SK-N-SH (cell line): ENCODE measurements at regions not wholly inside any gene's neighbourhood (a gene's known extent, or its start where the extent isn't known, plus 50 kb on each side); places are given as distances from the start of the nearest gene placed in this dataset.

Experiments
- CTCF ChIA-PET: fragments of 300-600, 350-600 bp; formaldehyde crosslinking; extraction: SDS; loops from one replicate; lab custom pipeline; 2021; lab: Yijun Ruan, JAX
- POLR2A ChIA-PET: fragments of 350-600 bp; sonication (Branson Sonifier 250); formaldehyde crosslinking; extraction: SDS; loops from one replicate; lab custom pipeline; 2020; ENCODE audit warnings: antibody characterized with exemption, inconsistent platforms; lab: Yijun Ruan, JAX
- DNase-seq: peaks from one replicate; pipeline ENCODE4 v3.0.0; 2012
- H2AFZ ChIP-seq: fragments of 200-600 bp; sonication (generic); 2 replicates; pipeline ENCODE4 v1.8.1; 2016; ENCODE audit warnings: antibody characterized with exemption, mild to moderate bottlenecking, low read depth
- H3F3A ChIP-seq: fragments of 200-600 bp; sonication (generic); replicated peaks from 2 replicates; pipeline ENCODE3; 2016; ENCODE audit warnings: antibody characterized with exemption, mild to moderate bottlenecking; ENCODE audit not compliant: insufficient read depth
- H3K27ac ChIP-seq, 2 experiments: fragments of 200-500 bp in 1 of 2; fragments of 200-600 bp in 1 of 2; sonication (Bioruptor generic) in 1 of 2; sonication (generic), shearing (Covaris generic) in 1 of 2; 2 replicates each; pipeline versions ENCODE4 v1.5.1 to v1.6.1; 2014 to 2016; ENCODE audit warnings: low read depth in 2 of 2, inconsistent platforms in 1 of 2, low read length in 1 of 2, mild to moderate bottlenecking in 1 of 2, mixed read lengths in 1 of 2
- H3K27me3 ChIP-seq: fragments of 200-600 bp; sonication (generic), shearing (Covaris generic); 2 replicates; pipeline ENCODE4 v1.6.1; 2016; ENCODE audit warnings: mixed run types; ENCODE audit not compliant: insufficient read depth
- H3K36me3 ChIP-seq, 2 experiments: fragments of 200-500 bp in 1 of 2; fragments of 200-600 bp in 1 of 2; sonication (Bioruptor generic) in 1 of 2; sonication (generic) in 1 of 2; replicated peaks in 1 of 2; 2 replicates each; pipeline versions ENCODE3 to v1.5.1; 2014 to 2016; ENCODE audit warnings: low read length in 1 of 2, mild to moderate bottlenecking in 1 of 2; ENCODE audit not compliant: insufficient read depth in 2 of 2, control insufficient read depth in 1 of 2
- H3K4me1 ChIP-seq, 2 experiments: fragments of 200-500 bp in 1 of 2; fragments of 200-600 bp in 1 of 2; sonication (Bioruptor generic) in 1 of 2; sonication (generic), shearing (Covaris generic) in 1 of 2; 2 replicates each; pipeline versions ENCODE4 v1.5.1 to v1.6.1; 2014 to 2016; ENCODE audit warnings: low read depth in 1 of 2, low read length in 1 of 2, mixed run types in 1 of 2; ENCODE audit not compliant: insufficient read depth in 2 of 2, control insufficient read depth in 1 of 2
- H3K4me2 ChIP-seq: fragments of 200-600 bp; sonication (generic), shearing (Covaris generic); 2 replicates; pipeline ENCODE4 v1.6.1; 2017; ENCODE audit warnings: mixed run types
- H3K4me3 ChIP-seq, 2 experiments: fragments of 200-500 bp in 1 of 2; fragments of 200-600 bp in 1 of 2; sonication (Bioruptor generic) in 1 of 2; sonication (generic), shearing (Covaris generic) in 1 of 2; 2 replicates each; pipeline versions ENCODE4 v1.5.1 to v1.8.1; 2014 to 2016; ENCODE audit warnings: low read depth in 2 of 2, inconsistent platforms in 1 of 2, low read length in 1 of 2, mild to moderate bottlenecking in 1 of 2, mixed read lengths in 1 of 2, moderate library complexity in 1 of 2
- H3K79me2 ChIP-seq: fragments of 200-600 bp; sonication (generic); 2 replicates; pipeline ENCODE4 v1.8.1; 2017; ENCODE audit warnings: mild to moderate bottlenecking; ENCODE audit not compliant: insufficient read depth
- H3K9ac ChIP-seq: fragments of 200-600 bp; sonication (generic); 2 replicates; pipeline ENCODE4 v1.6.1; 2017; ENCODE audit warnings: mixed run types
- H3K9me2 ChIP-seq: fragments of 200-600 bp; sonication (generic); 2 replicates; pipeline ENCODE4 v1.6.1; 2017; ENCODE audit warnings: mixed run types
- H3K9me3 ChIP-seq: fragments of 200-600 bp; sonication (generic); 2 replicates; pipeline ENCODE4 v1.6.1; 2017; ENCODE audit warnings: mixed run types, mild to moderate bottlenecking, moderate library complexity
- H4K20me1 ChIP-seq: fragments of 200-600 bp; sonication (generic); 2 replicates; pipeline ENCODE4 v1.6.1; 2017; ENCODE audit warnings: mild to moderate bottlenecking, mixed run types; ENCODE audit not compliant: insufficient read depth
- ELF1 ChIP-seq: IDR thresholded peaks from 2 replicates; pipeline ENCODE4 v1.4.0; 2012
- EZH2phosphoT487 ChIP-seq: fragments of 200-600 bp; sonication (generic); IDR thresholded peaks from 2 replicates; pipeline ENCODE4 v1.6.1; 2017; ENCODE audit warnings: low read depth, mixed run types, mild to moderate bottlenecking, antibody characterized with exemption, moderate library complexity, borderline replicate concordance
- FOXM1 ChIP-seq: IDR thresholded peaks from 2 replicates; pipeline ENCODE4 v1.4.0; 2012; ENCODE audit warnings: low read depth, mild to moderate bottlenecking
- GABPA ChIP-seq: IDR thresholded peaks from 2 replicates; pipeline ENCODE4 v1.4.0; 2012; ENCODE audit warnings: low read depth, mild to moderate bottlenecking
- JUND ChIP-seq: IDR thresholded peaks from 2 replicates; pipeline ENCODE4 v1.4.0; 2012
- MAX ChIP-seq: IDR thresholded peaks from 2 replicates; pipeline ENCODE4 v1.4.0; 2012; ENCODE audit warnings: low read depth
- MEF2A ChIP-seq: IDR thresholded peaks from 2 replicates; pipeline ENCODE4 v1.4.0; 2012; ENCODE audit warnings: low read depth, borderline replicate concordance
- MXI1 ChIP-seq: IDR thresholded peaks from 2 replicates; pipeline ENCODE4 v1.6.1; 2012; ENCODE audit warnings: mild to moderate bottlenecking, low read depth, low read length, improper control_type of control experiment
- POLR2AphosphoS5 ChIP-seq: IDR thresholded peaks from 2 replicates; pipeline ENCODE4 v1.6.1; 2012; ENCODE audit warnings: low read depth, low read length
- RAD21 ChIP-seq: IDR thresholded peaks from 2 replicates; pipeline ENCODE4 v1.6.1; 2012; ENCODE audit warnings: mild to moderate bottlenecking, low read length
- RFX5 ChIP-seq: IDR thresholded peaks from 2 replicates; pipeline ENCODE4 v1.6.1; 2012; ENCODE audit warnings: mild to moderate bottlenecking, improper control_type of control experiment, low read length
- RXRA ChIP-seq: IDR thresholded peaks from 2 replicates; pipeline ENCODE4 v1.4.0; 2012; ENCODE audit warnings: low read depth, mild to moderate bottlenecking, borderline replicate concordance
- SIN3A ChIP-seq: IDR thresholded peaks from 2 replicates; pipeline ENCODE4 v1.6.1; 2012; ENCODE audit warnings: low read depth, mild to moderate bottlenecking, low read length, moderate library complexity, borderline replicate concordance
- SMC3 ChIP-seq: IDR thresholded peaks from 2 replicates; pipeline ENCODE4 v1.6.1; 2012; ENCODE audit warnings: low read depth, low read length, improper control_type of control experiment
- TCF12 ChIP-seq: IDR thresholded peaks from 2 replicates; pipeline ENCODE4 v1.4.0; 2012
- TEAD4 ChIP-seq: IDR thresholded peaks from 2 replicates; pipeline ENCODE4 v1.4.0; 2012; ENCODE audit warnings: mild to moderate bottlenecking, borderline replicate concordance; ENCODE audit not compliant: insufficient read depth
- WGBS: methylation state at CpG from one replicate; pipeline ENCODE4 v1.1.6; 2017; ENCODE audit warnings: low lambda C conversion rate; 5-methylcytosine and 5-hydroxymethylcytosine counted together
- TF ChIP-seq, protein P1 (sequence below): IDR thresholded peaks from 2 replicates; pipeline ENCODE4; 2012
- TF ChIP-seq, protein P2 (sequence below): fragments of 150-350 bp; IDR thresholded peaks from 2 replicates; pipeline ENCODE4 v1.6.1; 2016; ENCODE audit warnings: mild to moderate bottlenecking, low read depth, low read length
- TF ChIP-seq, protein P3 (sequence below): fragments of 150-350 bp; IDR thresholded peaks from 2 replicates; pipeline ENCODE4 v1.6.1; 2017; ENCODE audit warnings: antibody characterized with exemption, low read length, low read depth, borderline replicate concordance

GRCh38 chr4:41380511-41381157 lies 123.9 kb downstream of the UCHL1 start:
- Histone ChIP-seq H3K79me2 (no peaks in the 10 kb centered on the region), H3K9me2 (no peaks in the 10 kb centered on the region), H3K27ac (no peak overlapping the region), H3K4me2 (no peak overlapping the region), H3F3A (no peaks in the 10 kb centered on the region), H3K4me1 (peaks cover 0 to 16% of the 10 kb centered on the region in 2 experiments; a peak in 2 of 4 replicates), H4K20me1 (no peaks in the 10 kb centered on the region), H3K4me3 (no peak overlapping the region)
- WGBS = 82% methylated on average over 1 of the region's 1 CpG
- DNase-seq = no peak
- no peak for TF ChIP-seq JUND
- no peak for TF ChIP-seq EZH2phosphoT487
- TF ChIP-seq RXRA = no peak
- no peak for TF ChIP-seq SIN3A
- no peak for TF ChIP-seq GABPA
- no peak for TF ChIP-seq MEF2A
- TF ChIP-seq MXI1 = no peak
- no peak for TF ChIP-seq POLR2AphosphoS5
- TF ChIP-seq MAX = no peak
- no peak for TF ChIP-seq SMC3
- no peak for TF ChIP-seq RFX5
- no peak for TF ChIP-seq ELF1
- no peak for TF ChIP-seq RAD21
- TF ChIP-seq, all 33 proteins: peak for 0
- CTCF ChIA-PET = interaction anchor here (1.0 to 1.5 kb wide), 2 partner anchors 25 to 38 kb away, joined by 3 read pairs; no protein-coding TSS in a partner anchor
- Histone ChIP-seq H3K27me3 (no peaks in the 10 kb centered on the region), H3K9ac (no peak overlapping the region), H3K9me3 (no peaks in the 10 kb centered on the region), H2AFZ (no peak overlapping the region), H3K36me3 (no peaks in the 10 kb centered on the region)
- POLR2A ChIA-PET = no interaction called here

- H3K36me3 ChIP-seq = no peaks in the 10 kb centered on the region
- H3K79me2 ChIP-seq = no peaks in the 10 kb centered on the region
- no peak overlapping the region for H2AFZ ChIP-seq
- peaks cover 0 to 21% of the 10 kb centered on the region in 2 experiments; a peak in 2 of 4 replicates for H3K4me1 ChIP-seq
- H3K27ac ChIP-seq = no peak overlapping the region
- no peaks in the 10 kb centered on the region for H3K9me2 ChIP-seq
- H3K4me2 ChIP-seq = no peak overlapping the region
- no peak overlapping the region for H3K4me3 ChIP-seq
- WGBS = 24% methylated on average over 2 of the region's 3 CpGs
- ChIA-PET POLR2A (no interaction called here), CTCF (interaction anchor here (1.0 to 1.5 kb wide), 2 partner anchors 25 to 37 kb away, joined by 3 read pairs; no protein-coding TSS in a partner anchor)
- no peak for DNase-seq
- no peak overlapping the region for H3K9ac ChIP-seq
- H3F3A ChIP-seq = no peaks in the 10 kb centered on the region
- TF ChIP-seq TCF12 = no peak
- no peak for TF ChIP-seq EZH2phosphoT487
- TF ChIP-seq ELF1 = no peak
- TF ChIP-seq SMC3 = no peak
- TF ChIP-seq, protein P1, sequence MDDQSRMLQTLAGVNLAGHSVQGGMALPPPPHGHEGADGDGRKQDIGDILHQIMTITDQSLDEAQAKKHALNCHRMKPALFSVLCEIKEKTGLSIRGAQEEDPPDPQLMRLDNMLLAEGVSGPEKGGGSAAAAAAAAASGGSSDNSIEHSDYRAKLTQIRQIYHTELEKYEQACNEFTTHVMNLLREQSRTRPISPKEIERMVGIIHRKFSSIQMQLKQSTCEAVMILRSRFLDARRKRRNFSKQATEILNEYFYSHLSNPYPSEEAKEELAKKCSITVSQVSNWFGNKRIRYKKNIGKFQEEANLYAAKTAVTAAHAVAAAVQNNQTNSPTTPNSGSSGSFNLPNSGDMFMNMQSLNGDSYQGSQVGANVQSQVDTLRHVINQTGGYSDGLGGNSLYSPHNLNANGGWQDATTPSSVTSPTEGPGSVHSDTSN = no peak
- TF ChIP-seq TEAD4 = no peak
- TF ChIP-seq POLR2AphosphoS5 = no peak
- no peak for TF ChIP-seq FOXM1
- TF ChIP-seq, protein P2, sequence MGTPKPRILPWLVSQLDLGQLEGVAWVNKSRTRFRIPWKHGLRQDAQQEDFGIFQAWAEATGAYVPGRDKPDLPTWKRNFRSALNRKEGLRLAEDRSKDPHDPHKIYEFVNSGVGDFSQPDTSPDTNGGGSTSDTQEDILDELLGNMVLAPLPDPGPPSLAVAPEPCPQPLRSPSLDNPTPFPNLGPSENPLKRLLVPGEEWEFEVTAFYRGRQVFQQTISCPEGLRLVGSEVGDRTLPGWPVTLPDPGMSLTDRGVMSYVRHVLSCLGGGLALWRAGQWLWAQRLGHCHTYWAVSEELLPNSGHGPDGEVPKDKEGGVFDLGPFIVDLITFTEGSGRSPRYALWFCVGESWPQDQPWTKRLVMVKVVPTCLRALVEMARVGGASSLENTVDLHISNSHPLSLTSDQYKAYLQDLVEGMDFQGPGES = no peak
- TF ChIP-seq, protein P3, sequence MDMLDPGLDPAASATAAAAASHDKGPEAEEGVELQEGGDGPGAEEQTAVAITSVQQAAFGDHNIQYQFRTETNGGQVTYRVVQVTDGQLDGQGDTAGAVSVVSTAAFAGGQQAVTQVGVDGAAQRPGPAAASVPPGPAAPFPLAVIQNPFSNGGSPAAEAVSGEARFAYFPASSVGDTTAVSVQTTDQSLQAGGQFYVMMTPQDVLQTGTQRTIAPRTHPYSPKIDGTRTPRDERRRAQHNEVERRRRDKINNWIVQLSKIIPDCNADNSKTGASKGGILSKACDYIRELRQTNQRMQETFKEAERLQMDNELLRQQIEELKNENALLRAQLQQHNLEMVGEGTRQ = no peak
- no peak for TF ChIP-seq MAX
- TF ChIP-seq JUND = no peak
- TF ChIP-seq MEF2A = no peak
- H3K27me3 ChIP-seq = no peaks in the 10 kb centered on the region
- no peaks in the 10 kb centered on the region for H4K20me1 ChIP-seq
- H3K9me3 ChIP-seq = no peaks in the 10 kb centered on the region
Measured at GRCh38 chr4:41381384-41381783, 124.7 kb downstream of the UCHL1 start.
